ENCODE measurements at regions not wholly inside any gene's neighbourhood (a gene's known extent, or its start where the extent isn't known, plus 50 kb on each side); places are given as distances from the start of the nearest gene placed in this dataset.

GRCh38 chr3:25212736-25213135 is 215.3 kb upstream of the RARB start:
- Mint-ChIP-seq H3K27me3 (ENCODE audit: unreplicated experiment) (no peaks in the 10 kb centered on the region), H3K36me3 (ENCODE audit: unreplicated experiment) (no peaks in the 10 kb centered on the region), H3K9me3 (ENCODE audit: unreplicated experiment) (peaks cover 2% of the 10 kb centered on the region), H3K27ac (ENCODE audit: unreplicated experiment) (no peak overlapping the region), H3K4me3 (ENCODE audit: unreplicated experiment) (no peak overlapping the region), H3K4me1 (ENCODE audit: unreplicated experiment) (peaks cover 3% of the 10 kb centered on the region)
- TF ChIP-seq, protein P1, sequence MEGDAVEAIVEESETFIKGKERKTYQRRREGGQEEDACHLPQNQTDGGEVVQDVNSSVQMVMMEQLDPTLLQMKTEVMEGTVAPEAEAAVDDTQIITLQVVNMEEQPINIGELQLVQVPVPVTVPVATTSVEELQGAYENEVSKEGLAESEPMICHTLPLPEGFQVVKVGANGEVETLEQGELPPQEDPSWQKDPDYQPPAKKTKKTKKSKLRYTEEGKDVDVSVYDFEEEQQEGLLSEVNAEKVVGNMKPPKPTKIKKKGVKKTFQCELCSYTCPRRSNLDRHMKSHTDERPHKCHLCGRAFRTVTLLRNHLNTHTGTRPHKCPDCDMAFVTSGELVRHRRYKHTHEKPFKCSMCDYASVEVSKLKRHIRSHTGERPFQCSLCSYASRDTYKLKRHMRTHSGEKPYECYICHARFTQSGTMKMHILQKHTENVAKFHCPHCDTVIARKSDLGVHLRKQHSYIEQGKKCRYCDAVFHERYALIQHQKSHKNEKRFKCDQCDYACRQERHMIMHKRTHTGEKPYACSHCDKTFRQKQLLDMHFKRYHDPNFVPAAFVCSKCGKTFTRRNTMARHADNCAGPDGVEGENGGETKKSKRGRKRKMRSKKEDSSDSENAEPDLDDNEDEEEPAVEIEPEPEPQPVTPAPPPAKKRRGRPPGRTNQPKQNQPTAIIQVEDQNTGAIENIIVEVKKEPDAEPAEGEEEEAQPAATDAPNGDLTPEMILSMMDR (IDR thresholded peaks at IDR 0.05) = no peak
- no peak for DNase-seq (ENCODE audit: extremely low spot score, unreplicated experiment)

- Mint-ChIP-seq H3K36me3 (ENCODE audit: unreplicated experiment) (no peaks in the 10 kb centered on the region), H3K9me3 (ENCODE audit: unreplicated experiment) (no peaks in the 10 kb centered on the region), H3K27ac (ENCODE audit: unreplicated experiment) (no peak overlapping the region), H3K4me3 (ENCODE audit: unreplicated experiment) (no peak overlapping the region), H3K4me1 (ENCODE audit: unreplicated experiment) (peaks cover 9% of the 10 kb centered on the region), H3K27me3 (ENCODE audit: unreplicated experiment) (no peaks in the 10 kb centered on the region)
- no peak for DNase-seq (ENCODE audit: extremely low spot score, unreplicated experiment)
- TF ChIP-seq, protein P1 (IDR thresholded peaks at IDR 0.05) = no peak
These were observed 214.0 kb upstream of the RARB start for GRCh38 chr3:25214034-25214433.

GRCh38 chr3:25218362-25218761 is 209.7 kb upstream of the RARB start:
- no peak overlapping the region for H3K27ac Mint-ChIP-seq (ENCODE audit: unreplicated experiment)

DNA sequence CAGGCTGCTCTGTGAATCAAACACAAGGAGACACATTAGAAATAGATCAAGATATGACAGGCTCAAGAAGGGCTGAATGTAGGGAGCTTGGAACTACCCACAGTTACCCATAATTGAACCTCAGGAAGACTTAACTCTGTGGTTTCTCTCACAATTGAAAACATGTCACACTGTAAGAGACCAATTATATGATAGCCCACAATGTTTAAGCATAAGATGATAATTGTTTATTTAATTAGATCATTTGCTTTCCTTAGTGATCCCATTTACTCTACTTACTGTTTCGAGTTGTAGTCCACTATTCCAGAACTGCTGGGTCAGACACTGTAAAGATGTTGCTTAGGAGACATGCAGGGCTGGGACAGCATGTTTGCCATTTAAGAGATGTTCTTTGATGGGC is 201.3 kb upstream of the RARB start:
- TF ChIP-seq, protein P1 (IDR thresholded peaks at IDR 0.05) = no peak
- Mint-ChIP-seq H3K9me3 (ENCODE audit: unreplicated experiment) (no peaks in the 10 kb centered on the region), H3K27me3 (ENCODE audit: unreplicated experiment) (no peaks in the 10 kb centered on the region), H3K27ac (ENCODE audit: unreplicated experiment) (no peak overlapping the region), H3K36me3 (ENCODE audit: unreplicated experiment) (no peaks in the 10 kb centered on the region), H3K4me3 (ENCODE audit: unreplicated experiment) (no peak overlapping the region), H3K4me1 (ENCODE audit: unreplicated experiment) (peaks cover 11% of the 10 kb centered on the region)
- DNase-seq (ENCODE audit: extremely low spot score, unreplicated experiment) = no peak

More at GRCh38 chr3:25218362-25218761, 209.7 kb upstream of the RARB start:
- H3K4me1 Mint-ChIP-seq (ENCODE audit: unreplicated experiment) = peaks cover 12% of the 10 kb centered on the region
- TF ChIP-seq, protein P1 (IDR thresholded peaks at IDR 0.05) = no peak
- H3K9me3 Mint-ChIP-seq (ENCODE audit: unreplicated experiment) = no peaks in the 10 kb centered on the region
- no peak overlapping the region for H3K4me3 Mint-ChIP-seq (ENCODE audit: unreplicated experiment)
- H3K27me3 Mint-ChIP-seq (ENCODE audit: unreplicated experiment) = no peaks in the 10 kb centered on the region
- H3K36me3 Mint-ChIP-seq (ENCODE audit: unreplicated experiment) = no peaks in the 10 kb centered on the region
- no peak for DNase-seq (ENCODE audit: extremely low spot score, unreplicated experiment)

- DNase-seq (ENCODE audit: extremely low spot score, unreplicated experiment) = no peak
- TF ChIP-seq, protein P1 (IDR thresholded peaks at IDR 0.05) = no peak
These were observed 198.5 kb upstream of the RARB start for GRCh38 chr3:25229586-25229985.

More at GRCh38 chr3:25229586-25229985, 198.5 kb upstream of the RARB start:
- H3K4me1 Mint-ChIP-seq (ENCODE audit: unreplicated experiment) = peaks cover 2% of the 10 kb centered on the region
- no peaks in the 10 kb centered on the region for H3K9me3 Mint-ChIP-seq (ENCODE audit: unreplicated experiment)
- H3K27ac Mint-ChIP-seq (ENCODE audit: unreplicated experiment) = no peak overlapping the region
- no peaks in the 10 kb centered on the region for H3K27me3 Mint-ChIP-seq (ENCODE audit: unreplicated experiment)
- H3K36me3 Mint-ChIP-seq (ENCODE audit: unreplicated experiment) = no peaks in the 10 kb centered on the region
- no peak overlapping the region for H3K4me3 Mint-ChIP-seq (ENCODE audit: unreplicated experiment)

All from osteocyte (in vitro differentiated cells).